Stimulated activated CD4-positive, alpha-beta T cell treated with anti-CD3 and anti-CD28 coated beads, Interleukin-1b, Interleukin-23, amount 100 ng/mL, for 48 hours (primary cell): ENCODE measurements at regions not wholly inside any gene's neighbourhood (a gene's known extent, or its start where the extent isn't known, plus 50 kb on each side); places are given as distances from the start of the nearest gene placed in this dataset.

ENCODE experiments used
- DNase-seq: peaks from one replicate; pipeline ENCODE4 v3.0.0-alpha.2; 2020

GRCh38 chr4:22097596-22097995, 149.0 kb upstream of the KCNIP4 start:
- DNase-seq, result no peak

GRCh38 chr4:22094217-22094616, 145.6 kb upstream of the KCNIP4 start:
- no peak for DNase-seq

GRCh38 chr4:22093126-22093525, 144.6 kb upstream of the KCNIP4 start:
- DNase-seq, result no peak

- no peak for DNase-seq
These were observed 143.3 kb upstream of the KCNIP4 start for GRCh38 chr4:22091906-22092305.

GRCh38 chr4:22091352-22091717, 142.8 kb upstream of the KCNIP4 start:
- DNase-seq, result no peak

GRCh38 chr4:22090661-22091351, 142.2 kb upstream of the KCNIP4 start:
- DNase-seq, result no peak

- DNase-seq, result no peak
These were observed 129.0 kb upstream of the KCNIP4 start for GRCh38 chr4:22077571-22077970.

- no peak for DNase-seq
These were observed 124.2 kb upstream of the KCNIP4 start for GRCh38 chr4:22072726-22073125.

GRCh38 chr4:22072240-22072639, 123.7 kb upstream of the KCNIP4 start:
- no peak for DNase-seq

GRCh38 chr4:22071749-22072148, 123.2 kb upstream of the KCNIP4 start:
- no peak for DNase-seq

- DNase-seq, result no peak
These were observed 121.7 kb upstream of the KCNIP4 start for GRCh38 chr4:22070256-22070655.

- DNase-seq, result no peak
These were observed 115.0 kb upstream of the KCNIP4 start for GRCh38 chr4:22063613-22064012.

- DNase-seq, result no peak
These were observed 114.1 kb upstream of the KCNIP4 start for GRCh38 chr4:22062676-22063075.

GRCh38 chr4:22055954-22056353, 107.4 kb upstream of the KCNIP4 start:
- no peak for DNase-seq

GRCh38 chr4:22052076-22052475, 103.5 kb upstream of the KCNIP4 start:
- DNase-seq, result no peak

- no peak for DNase-seq
These were observed 99.8 kb upstream of the KCNIP4 start for GRCh38 chr4:22048323-22048722.

- no peak for DNase-seq
These were observed 99.2 kb upstream of the KCNIP4 start for GRCh38 chr4:22047793-22048192.

- no peak for DNase-seq
These were observed 96.6 kb upstream of the KCNIP4 start for GRCh38 chr4:22045051-22045630.

GRCh38 chr4:22031423-22031822, 82.9 kb upstream of the KCNIP4 start:
- no peak for DNase-seq

GRCh38 chr4:22030881-22031280, 82.3 kb upstream of the KCNIP4 start:
- no peak for DNase-seq

GRCh38 chr4:22030307-22030706, 81.7 kb upstream of the KCNIP4 start:
- DNase-seq, result no peak

GRCh38 chr4:22029803-22030202, 81.2 kb upstream of the KCNIP4 start:
- DNase-seq, result no peak

- DNase-seq, result no peak
These were observed 72.5 kb upstream of the KCNIP4 start for GRCh38 chr4:22021106-22021505.

- DNase-seq, result no peak
These were observed 71.6 kb upstream of the KCNIP4 start for GRCh38 chr4:22020129-22020528.

GRCh38 chr4:22019676-22020075, 71.1 kb upstream of the KCNIP4 start:
- no peak for DNase-seq
